ENCODE measurements at regions not wholly inside any gene's neighbourhood (a gene's known extent, or its start where the extent isn't known, plus 50 kb on each side); places are given as distances from the start of the nearest gene placed in this dataset.

DNA sequence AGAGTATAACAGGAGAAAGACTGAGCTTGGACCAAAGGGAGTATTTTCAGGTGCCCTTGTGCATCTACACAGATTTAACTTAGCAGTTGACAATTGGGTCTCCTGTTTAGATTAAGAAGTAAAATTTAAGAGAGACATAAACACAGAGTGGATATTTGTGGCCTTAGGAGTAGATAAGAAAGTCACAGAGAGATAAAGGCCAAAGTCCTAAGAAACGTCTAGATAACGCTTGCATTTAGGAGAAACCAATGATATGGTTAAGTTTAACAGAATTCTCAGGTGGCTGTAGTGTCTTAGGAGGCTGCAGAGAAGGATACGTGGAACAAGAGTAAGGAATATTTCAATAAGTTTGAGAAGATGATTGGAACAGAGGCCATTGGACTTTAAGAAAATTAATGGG lies 155.0 kb upstream of the DAB2 start:
- DNase-seq: no peak

DNA sequence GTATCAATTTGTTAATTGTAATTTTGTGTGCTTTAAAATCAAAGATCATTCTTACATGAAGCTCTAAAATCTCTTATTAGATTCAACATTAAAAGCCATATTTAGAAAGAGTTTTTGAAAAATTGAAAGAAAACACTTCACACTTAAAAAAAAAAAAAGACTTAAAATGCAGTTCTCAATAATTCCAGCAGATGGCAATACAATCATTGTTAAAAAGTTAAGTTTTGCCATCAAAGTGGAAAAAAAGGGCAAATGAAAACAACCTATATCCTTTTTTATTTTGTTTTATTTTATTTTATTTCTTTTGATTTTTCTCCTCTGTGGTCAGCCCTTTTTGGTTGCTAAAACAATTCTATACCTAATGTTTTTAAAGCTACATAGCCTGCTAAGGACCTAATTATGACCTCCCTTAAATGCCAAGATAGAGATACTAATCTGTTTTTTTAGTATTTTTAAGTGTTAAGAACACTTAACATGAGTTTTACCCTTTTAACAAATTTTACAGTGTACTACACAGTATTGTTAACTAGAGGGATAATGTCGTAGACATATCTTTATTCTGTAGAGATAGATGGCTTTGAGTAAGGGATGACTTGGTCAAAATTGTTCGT lies 154.2 kb upstream of the DAB2 start:
- DNase-seq: no peak

DNA sequence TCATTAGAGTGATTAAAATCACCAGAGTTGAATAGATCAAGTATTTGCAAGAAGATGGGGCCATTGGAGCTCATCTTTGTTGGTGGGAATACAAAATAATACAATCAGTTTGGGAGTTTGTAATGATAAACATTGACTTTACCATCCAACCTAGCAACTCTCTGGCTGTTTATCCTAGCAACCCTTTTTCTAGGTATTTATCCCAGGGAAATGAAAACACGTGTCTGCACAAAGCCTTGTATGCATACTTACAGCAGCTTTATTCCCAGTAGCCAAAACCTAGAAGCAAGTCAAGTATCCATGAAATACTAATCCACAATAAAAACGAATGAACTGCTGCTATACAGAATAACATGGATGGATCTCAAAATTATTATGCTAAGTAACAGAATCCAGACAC lies 152.7 kb upstream of the DAB2 start:
- no peak for DNase-seq

DNA sequence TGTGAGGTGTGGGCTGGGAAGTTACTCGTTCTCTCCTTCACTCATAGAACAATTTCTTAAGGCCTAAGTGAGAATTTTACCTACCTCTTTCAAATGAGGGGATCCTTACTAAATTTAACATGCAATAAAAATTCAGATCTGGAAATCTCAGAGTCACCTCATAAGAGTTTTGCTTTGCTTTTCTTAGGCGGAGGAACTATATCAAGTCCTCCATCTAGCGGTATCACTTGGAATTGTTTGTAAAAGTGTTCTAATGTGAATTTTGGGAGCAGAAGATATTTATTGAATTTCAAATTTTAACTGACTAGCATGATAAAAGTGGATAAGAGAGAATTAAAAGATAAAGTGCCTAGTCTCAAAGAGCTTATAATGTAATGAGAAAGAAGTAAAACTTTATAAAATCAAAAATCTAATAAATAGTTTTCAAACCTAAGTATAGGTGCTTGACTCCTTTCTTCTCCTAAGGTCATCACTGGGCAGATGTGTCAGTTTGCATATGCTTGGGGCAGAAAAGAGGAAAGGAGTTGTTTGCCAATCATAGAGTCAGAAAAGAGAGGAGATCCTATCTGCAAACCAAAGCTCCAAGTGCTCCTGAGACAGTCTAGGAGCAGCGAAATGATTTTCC lies 145.7 kb upstream of the DAB2 start:
- DNase-seq: no peak

DNA sequence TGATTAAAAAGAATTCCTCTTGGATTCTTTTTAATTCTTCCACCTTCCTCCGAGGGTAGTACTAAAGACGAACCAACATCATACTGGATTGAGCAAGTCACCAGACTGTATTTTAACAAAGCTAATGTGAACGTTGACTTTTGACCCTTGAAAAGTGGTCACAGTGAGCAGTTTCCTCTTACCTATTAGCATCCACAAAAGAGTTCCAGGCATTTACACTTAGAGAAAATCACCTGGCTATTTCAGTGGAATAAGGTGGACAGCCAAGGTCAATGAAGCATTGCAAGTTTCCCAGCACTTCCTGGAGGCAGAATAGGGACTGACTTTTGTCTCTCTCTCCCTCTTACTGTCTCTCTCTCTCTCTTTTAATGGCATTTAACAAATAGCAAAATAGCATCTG lies 145.1 kb upstream of the DAB2 start:
- no peak for DNase-seq

DNA sequence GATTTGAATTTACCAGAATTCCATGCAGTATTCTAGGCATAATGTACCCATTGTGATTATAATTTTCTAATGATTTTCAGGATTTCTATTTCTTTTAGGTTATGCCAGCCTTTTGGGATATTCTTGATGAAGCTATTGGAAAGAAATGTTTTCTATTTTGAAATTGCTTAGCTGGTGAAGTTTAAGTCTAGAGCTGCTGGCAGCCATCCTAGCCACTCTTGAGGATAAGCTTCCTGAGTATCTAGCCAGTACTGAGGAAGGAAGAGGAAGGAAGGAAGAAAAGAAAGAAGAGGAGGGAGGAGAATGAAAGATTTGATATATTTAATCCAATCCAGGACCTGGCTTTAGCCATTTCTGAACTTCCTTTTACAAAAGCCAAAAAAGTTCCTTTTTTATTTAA lies 142.1 kb upstream of the DAB2 start:
- no peak for DNase-seq

DNA sequence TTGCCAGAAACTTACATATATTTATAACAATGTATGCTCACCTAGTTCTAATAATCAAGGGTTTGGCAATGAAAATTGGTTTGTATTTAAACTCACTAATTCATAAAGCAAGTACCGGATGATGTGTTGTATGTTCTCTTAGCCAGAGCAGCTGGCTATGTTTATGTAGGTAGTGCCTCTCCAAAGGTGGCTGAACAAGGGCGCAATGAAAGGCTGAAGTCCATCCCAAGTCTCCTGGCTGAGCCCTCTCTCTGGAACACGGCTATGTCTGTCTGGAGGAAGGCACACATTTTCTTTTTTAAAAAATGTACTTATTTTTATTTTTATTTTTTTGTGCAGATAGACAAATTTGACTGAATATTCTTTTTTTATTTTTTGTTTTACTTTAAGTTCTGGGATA lies 141.2 kb upstream of the DAB2 start:
- no peak for DNase-seq

DNA sequence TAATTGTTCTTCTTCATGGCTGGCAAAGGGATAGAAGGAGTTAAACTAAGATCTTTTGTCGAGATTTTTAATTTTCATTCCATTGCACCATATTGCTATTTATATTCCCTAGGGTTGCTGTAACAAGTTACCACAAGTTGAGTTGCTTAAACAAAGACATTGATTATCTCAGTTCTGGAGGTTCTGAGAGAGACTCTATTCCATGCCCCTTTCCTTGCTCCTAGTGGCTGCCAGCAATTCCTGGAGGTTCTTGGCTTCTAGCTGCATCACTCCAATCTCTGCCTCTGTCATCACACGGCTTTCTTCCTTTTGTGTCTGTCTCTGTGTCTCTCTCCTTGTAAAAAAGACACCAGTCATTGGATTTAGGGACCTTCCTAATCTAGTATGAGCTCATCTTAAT lies 136.6 kb upstream of the DAB2 start:
- DNase-seq: no peak

DNA sequence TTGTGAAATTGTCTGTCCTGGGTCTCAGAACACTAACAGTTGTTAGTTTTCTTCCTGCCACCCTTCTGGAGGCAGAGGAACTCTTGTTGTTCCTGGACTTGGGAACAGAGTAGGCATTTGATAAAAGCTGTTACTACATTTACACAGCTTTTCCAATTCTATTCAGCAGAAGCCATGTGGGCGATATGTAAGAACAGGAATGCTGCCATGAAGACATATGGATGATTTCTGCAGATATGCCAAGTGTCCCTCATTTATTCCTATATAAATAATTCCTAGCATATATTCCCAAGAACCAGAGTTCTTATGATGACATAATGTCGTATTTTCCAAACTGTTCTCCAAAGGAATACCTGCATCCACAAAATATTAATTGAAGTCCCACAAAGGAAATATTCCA lies 135.9 kb upstream of the DAB2 start:
- DNase-seq: no peak

DNA sequence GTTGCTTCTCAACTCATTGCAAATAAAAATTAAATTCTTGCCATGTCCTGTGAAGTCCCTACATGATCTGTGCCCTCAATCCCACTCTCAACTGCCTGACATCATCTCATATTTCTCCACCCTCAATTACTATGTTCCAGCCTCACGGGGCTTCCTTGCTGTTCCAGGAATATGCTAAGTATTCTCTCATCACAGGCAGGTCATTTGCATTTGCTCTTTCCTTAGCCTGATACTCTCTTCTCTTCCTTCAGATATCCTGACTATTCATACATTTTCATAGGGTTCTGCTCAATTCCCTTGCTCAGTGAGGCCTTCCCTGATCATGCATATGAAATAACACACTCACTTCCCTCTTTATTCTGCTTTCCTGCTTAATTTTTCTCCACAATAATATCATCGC lies 135.1 kb upstream of the DAB2 start:
- no peak for DNase-seq

DNA sequence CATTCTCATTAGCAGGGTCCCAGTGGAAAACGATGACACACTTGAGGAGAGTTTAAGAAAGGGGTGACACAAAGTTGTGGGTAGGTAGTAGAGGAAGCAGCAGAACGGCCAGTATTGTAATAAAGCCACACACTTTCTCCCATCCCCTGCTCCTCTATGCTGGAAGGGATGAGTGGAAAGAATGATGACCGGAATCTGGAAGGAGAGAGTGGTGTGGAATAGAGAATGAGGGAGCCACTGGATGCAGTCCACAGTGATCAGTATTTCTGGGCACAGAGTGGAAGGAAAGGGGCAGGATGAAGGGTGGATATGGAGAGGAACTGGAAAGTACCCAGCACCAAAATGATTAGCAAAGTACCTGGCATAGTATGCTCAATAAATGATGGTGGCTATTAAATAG lies 133.8 kb upstream of the DAB2 start:
- no peak for DNase-seq

DNA sequence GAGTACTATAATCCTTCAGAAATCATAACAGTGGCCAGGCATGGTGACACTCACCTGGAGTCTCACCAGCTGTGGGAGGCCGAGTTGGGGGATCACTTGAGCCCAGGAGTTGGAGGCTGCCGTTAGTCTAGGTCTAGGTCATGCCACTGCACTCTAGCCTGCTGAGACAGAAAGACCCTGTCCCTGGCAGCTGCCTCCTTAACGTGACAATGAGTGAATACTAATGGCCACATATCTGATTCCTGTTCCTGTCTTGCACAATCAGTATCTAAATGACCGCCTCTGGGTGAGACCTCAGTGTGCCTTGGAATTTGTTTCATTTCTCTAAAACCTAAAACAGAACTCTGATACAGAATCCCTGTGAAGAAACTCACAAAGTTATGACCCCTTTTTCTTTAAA lies 131.0 kb upstream of the DAB2 start:
- DNase-seq: no peak

DNA sequence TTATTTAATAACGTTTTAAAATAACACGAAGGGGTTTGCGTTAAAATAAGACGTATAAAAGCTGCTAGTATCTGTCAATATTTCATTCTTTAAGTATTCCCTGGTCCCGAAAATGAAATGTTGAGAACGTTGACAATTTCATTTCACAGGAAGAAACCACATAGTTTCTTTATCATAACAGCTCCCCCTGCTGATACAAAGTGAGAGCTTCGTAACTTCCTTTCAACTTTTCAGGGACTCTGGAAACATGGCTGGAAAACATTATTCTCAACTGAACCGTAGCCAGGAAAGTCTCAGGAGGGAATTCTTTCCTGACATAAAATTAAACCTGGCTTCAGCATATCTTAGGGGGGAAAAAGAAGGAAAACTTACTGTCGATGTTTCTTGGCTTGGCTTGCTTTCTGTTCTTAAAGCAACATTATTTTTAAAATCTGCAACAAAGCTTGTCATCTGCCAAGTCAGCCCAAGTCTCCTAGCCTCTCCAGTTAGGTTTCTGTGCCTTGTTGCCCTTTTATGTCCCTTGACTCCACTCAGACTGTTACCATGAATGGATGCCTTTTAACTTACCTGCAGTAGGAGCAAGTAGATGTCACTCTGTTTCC lies 122.9 kb upstream of the DAB2 start:
- DNase-seq: no peak

DNA sequence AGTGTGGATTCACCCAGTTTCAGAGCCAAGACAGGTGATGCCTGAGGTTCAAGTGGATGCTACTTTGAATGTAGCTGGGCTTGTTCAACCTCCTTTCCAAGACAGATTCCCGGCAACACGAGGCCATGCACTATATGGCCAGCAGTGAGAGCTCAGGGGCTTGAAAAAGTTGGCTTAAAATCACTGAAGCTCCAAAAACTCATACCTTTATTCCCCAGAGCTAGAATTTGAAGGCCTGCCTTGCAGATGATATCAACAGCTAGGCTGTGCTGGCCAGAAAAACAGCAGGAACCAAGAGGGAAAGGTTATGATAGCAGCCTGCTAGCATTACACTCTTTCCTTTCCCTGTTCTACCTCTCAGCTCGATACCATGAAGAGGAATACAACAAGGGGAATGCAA lies 120.2 kb upstream of the DAB2 start:
- DNase-seq: no peak

DNA sequence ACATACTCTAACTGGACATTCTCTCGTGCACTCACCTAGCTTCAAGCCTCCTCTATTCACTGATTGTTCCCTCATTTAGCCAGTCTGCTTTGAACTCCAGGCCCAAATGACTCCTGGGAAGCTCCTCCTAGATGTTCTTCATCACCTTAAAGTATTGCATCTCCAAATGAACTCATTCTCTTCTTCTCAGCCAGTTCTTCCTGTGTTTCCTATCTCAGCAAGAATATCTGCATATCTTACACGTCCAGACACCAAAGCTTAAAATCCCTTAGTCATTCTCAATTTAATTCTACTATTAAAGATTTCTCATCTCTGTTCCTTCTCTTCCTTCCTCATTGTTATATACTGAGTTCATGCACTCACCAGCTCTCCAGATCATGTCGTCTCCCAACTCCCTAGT lies 118.6 kb upstream of the DAB2 start:
- DNase-seq: no peak

DNA sequence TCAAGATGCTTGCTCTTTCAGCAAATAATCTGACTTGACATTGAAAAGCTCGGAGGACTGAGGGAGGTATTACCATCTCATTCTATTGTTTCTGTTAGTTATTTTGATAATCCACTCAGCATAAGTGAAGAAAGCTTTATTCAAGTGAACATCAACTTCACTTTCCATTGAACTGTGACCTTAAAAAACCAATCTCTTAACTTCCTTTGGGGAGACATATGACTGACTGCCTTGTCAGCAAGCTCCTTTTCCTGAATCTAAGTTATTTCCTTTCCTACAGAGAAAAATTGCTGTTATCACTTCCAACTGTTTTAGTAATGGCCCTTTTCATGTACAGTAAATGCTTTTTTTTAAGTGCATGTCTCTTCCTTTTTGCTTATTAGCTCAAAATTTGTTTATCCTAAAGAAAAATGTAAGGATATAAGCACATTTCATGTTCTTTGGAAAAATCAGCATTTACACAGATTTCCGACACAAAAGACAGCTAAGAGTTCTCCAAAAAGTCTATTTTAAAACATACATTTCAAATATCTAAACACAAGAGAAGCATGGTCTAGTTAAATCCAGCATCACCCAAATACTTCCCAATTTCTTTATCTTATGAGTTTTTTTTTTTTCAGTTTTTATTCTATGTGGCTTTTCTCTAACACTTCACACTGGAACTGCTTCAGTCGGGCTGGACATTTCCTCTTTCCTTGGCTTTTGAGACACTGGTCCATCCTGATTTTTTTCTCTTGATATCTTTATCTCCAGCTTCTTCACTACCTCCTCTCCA lies 117.9 kb upstream of the DAB2 start:
- no peak for DNase-seq

DNA sequence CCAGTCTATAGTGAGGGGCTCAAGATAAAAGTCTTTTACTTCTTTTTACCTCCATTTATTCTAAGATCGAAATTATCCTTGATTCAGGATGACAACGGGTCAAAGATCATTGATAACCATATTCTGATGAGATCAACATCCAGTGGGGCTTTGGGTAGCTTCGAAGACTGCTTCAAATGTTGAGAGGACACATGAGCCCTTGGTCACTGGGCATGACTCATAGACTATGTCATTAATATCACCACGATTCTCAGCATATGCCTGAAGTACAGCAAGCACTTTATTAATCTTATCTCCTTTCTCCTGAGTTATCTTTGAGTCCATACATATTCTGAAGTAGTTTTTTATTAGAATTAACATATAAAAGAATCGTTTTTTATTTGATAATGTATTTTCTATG lies 117.1 kb upstream of the DAB2 start:
- no peak for DNase-seq

DNA sequence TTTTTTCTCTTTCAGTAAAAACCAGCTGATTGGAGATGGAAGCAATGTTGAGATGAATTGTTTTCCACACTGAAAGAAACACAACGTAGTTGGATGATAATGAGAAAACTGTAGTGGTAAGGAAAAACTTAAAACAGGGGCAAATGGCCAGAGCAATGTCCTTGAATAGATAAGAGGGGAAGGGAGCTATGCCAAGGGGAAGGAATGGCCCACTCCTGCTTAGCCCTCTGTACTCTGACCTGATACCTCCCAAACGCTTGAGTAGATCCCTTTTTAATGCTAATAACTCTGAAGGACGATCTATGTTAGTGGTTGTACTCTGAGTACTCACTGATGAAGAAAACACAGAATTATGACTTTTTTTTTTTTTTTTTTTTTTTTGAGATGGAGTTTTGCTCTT lies 114.7 kb upstream of the DAB2 start:
- DNase-seq: no peak

DNA sequence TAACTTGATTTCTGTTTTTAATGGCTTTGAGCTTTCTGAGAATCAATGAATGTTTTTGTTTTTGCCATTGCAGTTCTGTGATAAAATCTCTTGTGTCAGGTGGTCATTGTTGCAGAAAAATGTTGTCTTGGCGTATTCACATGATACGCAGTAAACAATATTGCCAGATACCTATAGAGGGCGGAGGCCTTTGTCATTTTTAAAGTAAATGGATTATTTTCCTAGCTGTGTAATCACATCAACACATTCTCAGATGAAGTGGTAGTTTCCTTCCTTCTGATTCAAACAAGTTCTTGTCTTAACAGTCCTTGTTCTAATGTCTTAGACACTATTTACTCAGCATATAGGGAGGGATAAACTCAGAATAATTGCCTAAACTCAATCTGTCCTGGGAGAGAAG lies 109.9 kb upstream of the DAB2 start:
- DNase-seq: no peak

DNA sequence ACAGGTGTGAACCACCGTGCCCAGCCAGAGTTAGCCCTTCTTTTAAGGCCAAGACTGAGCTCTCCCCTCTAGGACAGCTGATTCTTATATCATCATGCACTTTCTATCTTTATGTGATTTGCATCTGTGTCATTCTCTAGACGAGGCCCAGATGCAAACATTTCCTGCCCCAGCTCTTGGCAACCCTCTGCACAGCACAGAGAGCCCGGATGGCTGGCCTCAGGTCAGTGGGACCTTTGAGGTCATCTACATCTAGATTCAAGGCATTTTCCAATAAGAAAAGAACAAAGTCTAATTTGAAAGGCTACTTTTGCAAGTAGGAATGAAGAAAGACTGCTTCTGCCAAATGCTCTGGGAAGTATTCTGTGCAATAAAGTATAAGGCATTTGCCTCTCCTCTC lies 109.0 kb upstream of the DAB2 start:
- no peak for DNase-seq

DNA sequence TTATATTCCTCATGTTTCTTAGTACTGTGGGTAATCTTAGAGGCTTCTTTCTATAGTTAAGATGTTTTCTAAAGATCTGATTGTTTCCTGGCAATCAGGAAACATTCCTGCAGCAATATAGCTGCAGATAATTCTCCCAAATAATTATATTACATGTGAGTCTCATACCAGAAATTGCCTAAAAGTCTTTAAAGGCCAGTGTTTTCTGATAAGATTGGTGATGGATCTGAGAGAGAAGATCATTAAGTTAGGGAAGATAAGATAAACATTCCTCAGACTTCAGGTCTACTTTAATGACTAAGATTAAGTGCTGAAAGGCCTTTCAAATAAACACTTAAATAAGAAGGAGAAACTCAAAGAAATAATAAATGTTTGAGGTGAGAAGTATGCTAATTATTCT lies 107.7 kb upstream of the DAB2 start:
- DNase-seq: no peak

DNA sequence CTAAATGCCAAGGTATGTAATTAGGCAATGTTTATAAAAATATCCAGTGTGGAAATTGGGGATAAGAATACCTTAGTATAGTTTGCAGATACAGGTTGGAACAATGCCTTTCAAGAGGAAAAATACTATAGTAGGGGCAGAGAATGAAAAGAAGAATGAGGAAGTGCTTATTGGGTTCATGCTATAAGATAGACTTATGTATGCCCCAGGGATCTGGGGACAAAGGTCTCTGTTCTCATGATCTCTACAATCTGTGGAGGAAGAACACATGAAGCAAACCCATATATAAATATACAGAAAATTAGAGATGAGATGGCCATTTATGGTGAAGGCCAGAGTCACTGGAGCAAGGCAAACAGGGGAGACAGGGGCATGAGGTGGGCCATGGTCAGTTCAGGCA lies 106.5 kb upstream of the DAB2 start:
- DNase-seq: no peak

DNA sequence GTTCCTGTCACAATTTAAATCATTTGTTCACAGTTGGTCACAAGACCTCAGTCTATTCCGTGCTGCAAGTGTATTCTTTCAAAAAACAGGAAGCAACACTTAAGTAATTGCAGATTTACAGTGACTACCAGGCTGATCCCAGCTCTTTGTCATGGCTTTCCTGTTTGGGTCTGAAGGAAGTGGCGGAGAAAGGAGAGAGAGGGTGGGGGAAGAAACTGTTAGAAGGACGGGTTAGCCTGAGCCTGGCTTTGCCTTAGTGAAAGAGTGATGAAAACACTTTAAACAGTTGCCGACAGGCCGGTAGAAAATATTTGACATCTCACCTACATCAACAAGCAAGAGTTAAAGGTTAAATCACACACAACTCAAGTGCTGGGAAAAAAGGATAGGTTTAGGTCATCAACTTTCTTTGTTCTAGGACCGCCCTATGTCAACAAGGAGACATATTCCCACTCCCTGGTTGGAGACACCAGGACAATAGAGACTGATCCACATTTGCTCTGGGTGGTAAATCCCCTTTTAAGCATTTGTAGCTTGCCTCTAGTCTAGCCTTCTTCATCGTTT lies 102.2 kb upstream of the DAB2 start:
- peak; percentile 8 for DNase-seq

DNA sequence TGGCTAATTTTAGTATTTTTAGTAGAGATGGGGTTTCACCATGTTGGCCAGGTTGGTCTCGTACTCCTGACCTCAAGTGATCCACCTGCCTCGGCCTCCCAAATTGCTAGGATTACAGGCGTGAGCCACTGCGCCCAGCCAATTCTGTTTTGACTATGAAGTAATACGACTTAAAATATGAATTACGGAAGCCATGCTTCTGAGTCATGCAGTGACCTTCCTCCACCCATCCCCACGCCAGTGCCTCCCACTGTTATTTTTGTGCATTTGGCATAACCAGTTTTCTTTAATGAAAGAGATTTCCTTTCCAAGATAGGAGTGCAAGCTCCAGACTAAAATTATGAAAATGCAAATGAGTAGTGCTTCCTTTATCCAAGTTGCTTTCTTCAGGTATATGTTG lies 101.0 kb upstream of the DAB2 start:
- peak; percentile 9 for DNase-seq
